ENCODE measurements at regions not wholly inside any gene's neighbourhood (a gene's known extent, or its start where the extent isn't known, plus 50 kb on each side); places are given as distances from the start of the nearest gene placed in this dataset.
"Not testable (repeated sequence)": the region's sequence is repeated elsewhere in the genome, so short reads cannot be mapped to it uniquely, and the experiment has no call there.

DNA sequence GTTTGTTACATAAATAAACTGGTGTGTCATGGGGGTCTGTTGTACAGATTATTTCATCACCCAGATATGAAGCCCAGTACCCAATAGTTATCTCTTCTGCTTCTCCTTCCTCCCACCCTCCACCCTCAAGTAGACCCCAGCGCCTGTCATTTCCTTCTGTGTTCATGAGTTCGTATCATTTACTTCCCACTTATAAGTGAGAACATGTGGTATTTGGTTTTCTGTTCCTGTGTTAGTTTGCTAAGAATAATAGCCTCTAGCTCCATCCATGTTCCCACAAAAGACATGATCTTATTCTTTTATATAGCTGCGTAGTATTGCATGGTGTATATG is 185.4 kb downstream of the PSMG1 start:
- TF ChIP-seq, protein P1, sequence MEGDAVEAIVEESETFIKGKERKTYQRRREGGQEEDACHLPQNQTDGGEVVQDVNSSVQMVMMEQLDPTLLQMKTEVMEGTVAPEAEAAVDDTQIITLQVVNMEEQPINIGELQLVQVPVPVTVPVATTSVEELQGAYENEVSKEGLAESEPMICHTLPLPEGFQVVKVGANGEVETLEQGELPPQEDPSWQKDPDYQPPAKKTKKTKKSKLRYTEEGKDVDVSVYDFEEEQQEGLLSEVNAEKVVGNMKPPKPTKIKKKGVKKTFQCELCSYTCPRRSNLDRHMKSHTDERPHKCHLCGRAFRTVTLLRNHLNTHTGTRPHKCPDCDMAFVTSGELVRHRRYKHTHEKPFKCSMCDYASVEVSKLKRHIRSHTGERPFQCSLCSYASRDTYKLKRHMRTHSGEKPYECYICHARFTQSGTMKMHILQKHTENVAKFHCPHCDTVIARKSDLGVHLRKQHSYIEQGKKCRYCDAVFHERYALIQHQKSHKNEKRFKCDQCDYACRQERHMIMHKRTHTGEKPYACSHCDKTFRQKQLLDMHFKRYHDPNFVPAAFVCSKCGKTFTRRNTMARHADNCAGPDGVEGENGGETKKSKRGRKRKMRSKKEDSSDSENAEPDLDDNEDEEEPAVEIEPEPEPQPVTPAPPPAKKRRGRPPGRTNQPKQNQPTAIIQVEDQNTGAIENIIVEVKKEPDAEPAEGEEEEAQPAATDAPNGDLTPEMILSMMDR (IDR thresholded peaks at IDR 0.05; ENCODE audit: low read length), result not testable (repeated sequence)
- TF ChIP-seq EZH2 (optimal IDR thresholded peaks at IDR 0.05; ENCODE audit: low read depth, low read length), result not testable (repeated sequence)

All from MM.1S (cell line).